ENCODE measurements at regions not wholly inside any gene's neighbourhood (a gene's known extent, or its start where the extent isn't known, plus 50 kb on each side); places are given as distances from the start of the nearest gene placed in this dataset.

- TF ChIP-seq YY1 (IDR thresholded peaks at IDR 0.05; ENCODE audit: insufficient read depth, insufficient read length) (no peak), ZNF274 (IDR thresholded peaks at IDR 0.05; ENCODE audit: low read depth, low read length) (no peak), SUZ12 (IDR thresholded peaks at IDR 0.05; ENCODE audit: extremely low read depth, insufficient read depth, insufficient read length) (no peak)
- Histone ChIP-seq H3K27me3 (ENCODE audit: insufficient read depth, insufficient read length) (no peaks in the 10 kb centered on the region), H3K36me3 (ENCODE audit: insufficient read depth, insufficient read length, low read length) (no peaks in the 10 kb centered on the region), H3K4me1 (ENCODE audit: insufficient read depth, insufficient read length) (peaks cover 2% of the 10 kb centered on the region), H3K4me3 (ENCODE audit: insufficient read length, low read depth) (no peak overlapping the region), H3K9ac (ENCODE audit: insufficient read length, low read depth) (no peak overlapping the region), H3K9me3 (ENCODE audit: insufficient read depth, low read length) (peaks cover 22% of the 10 kb centered on the region; the same call in 1 of the 2 replicates)
- no peak for DNase-seq (ENCODE audit: low read depth, low spot score)
These were observed 378.3 kb downstream of the BCL11B start for GRCh38 chr14:98893675-98894074.

- TF ChIP-seq YY1 (IDR thresholded peaks at IDR 0.05; ENCODE audit: insufficient read depth, insufficient read length) (no peak), SUZ12 (IDR thresholded peaks at IDR 0.05; ENCODE audit: extremely low read depth, insufficient read depth, insufficient read length) (no peak), ZNF274 (IDR thresholded peaks at IDR 0.05; ENCODE audit: low read depth, low read length) (no peak)
- DNase-seq (ENCODE audit: low read depth, low spot score), result no peak
- H3K27me3 ChIP-seq (ENCODE audit: insufficient read depth, insufficient read length), result no peaks in the 10 kb centered on the region
- H3K4me1 ChIP-seq (ENCODE audit: insufficient read depth, insufficient read length), result peaks cover 3% of the 10 kb centered on the region
- H3K36me3 ChIP-seq (ENCODE audit: insufficient read depth, insufficient read length, low read length), result no peaks in the 10 kb centered on the region
- no peak overlapping the region for H3K9ac ChIP-seq (ENCODE audit: insufficient read length, low read depth)
- H3K4me3 ChIP-seq (ENCODE audit: insufficient read length, low read depth), result no peak overlapping the region
- peaks cover 15% of the 10 kb centered on the region; the same call in 1 of the 2 replicates for H3K9me3 ChIP-seq (ENCODE audit: insufficient read depth, low read length)
These were observed 377.4 kb downstream of the BCL11B start for GRCh38 chr14:98894600-98894999.

GRCh38 chr14:98896449-98896848, 375.5 kb downstream of the BCL11B start:
- no peak for TF ChIP-seq ZNF274 (IDR thresholded peaks at IDR 0.05; ENCODE audit: low read depth, low read length)
- no peak overlapping the region for H3K9ac ChIP-seq (ENCODE audit: insufficient read length, low read depth)
- H3K9me3 ChIP-seq (ENCODE audit: insufficient read depth, low read length), result peaks cover 10% of the 10 kb centered on the region; the same call in 1 of the 2 replicates
- H3K4me3 ChIP-seq (ENCODE audit: insufficient read length, low read depth), result no peak overlapping the region
- no peak for DNase-seq (ENCODE audit: low read depth, low spot score)
- no peaks in the 10 kb centered on the region for H3K36me3 ChIP-seq (ENCODE audit: insufficient read depth, insufficient read length, low read length)
- no peaks in the 10 kb centered on the region for H3K27me3 ChIP-seq (ENCODE audit: insufficient read depth, insufficient read length)
- H3K4me1 ChIP-seq (ENCODE audit: insufficient read depth, insufficient read length), result peaks cover 3% of the 10 kb centered on the region

- peaks cover 10% of the 10 kb centered on the region; the same call in 1 of the 2 replicates for H3K9me3 ChIP-seq (ENCODE audit: insufficient read depth, low read length)
These were observed 374.2 kb downstream of the BCL11B start for GRCh38 chr14:98897605-98898309.

GRCh38 chr14:98899441-98899840, 372.6 kb downstream of the BCL11B start:
- TF ChIP-seq YY1 (IDR thresholded peaks at IDR 0.05; ENCODE audit: insufficient read depth, insufficient read length) (no peak), SUZ12 (IDR thresholded peaks at IDR 0.05; ENCODE audit: extremely low read depth, insufficient read depth, insufficient read length) (no peak), ZNF274 (IDR thresholded peaks at IDR 0.05; ENCODE audit: low read depth, low read length) (no peak)

More at GRCh38 chr14:98897605-98898309, 374.2 kb downstream of the BCL11B start:
- H3K4me1 ChIP-seq (ENCODE audit: insufficient read depth, insufficient read length), result peaks cover 3% of the 10 kb centered on the region
- no peaks in the 10 kb centered on the region for H3K27me3 ChIP-seq (ENCODE audit: insufficient read depth, insufficient read length)
- no peaks in the 10 kb centered on the region for H3K36me3 ChIP-seq (ENCODE audit: insufficient read depth, insufficient read length, low read length)
- H3K9ac ChIP-seq (ENCODE audit: insufficient read length, low read depth), result no peak overlapping the region
- no peak for DNase-seq (ENCODE audit: low read depth, low spot score)
- TF ChIP-seq YY1 (IDR thresholded peaks at IDR 0.05; ENCODE audit: insufficient read depth, insufficient read length), result no peak
- TF ChIP-seq ZNF274 (IDR thresholded peaks at IDR 0.05; ENCODE audit: low read depth, low read length), result no peak
- no peak for TF ChIP-seq SUZ12 (IDR thresholded peaks at IDR 0.05; ENCODE audit: extremely low read depth, insufficient read depth, insufficient read length)
- H3K4me3 ChIP-seq (ENCODE audit: insufficient read length, low read depth), result no peak overlapping the region

GRCh38 chr14:98900236-98900635, 371.8 kb downstream of the BCL11B start:
- no peak for DNase-seq (ENCODE audit: low read depth, low spot score)
- Histone ChIP-seq H3K36me3 (ENCODE audit: insufficient read depth, insufficient read length, low read length) (no peaks in the 10 kb centered on the region), H3K9ac (ENCODE audit: insufficient read length, low read depth) (no peak overlapping the region), H3K27me3 (ENCODE audit: insufficient read depth, insufficient read length) (no peaks in the 10 kb centered on the region), H3K4me3 (ENCODE audit: insufficient read length, low read depth) (no peak overlapping the region), H3K9me3 (ENCODE audit: insufficient read depth, low read length) (0 out of 2 replicates have a peak, but pooled peaks cover 10% of the 10 kb centered on the region), H3K4me1 (ENCODE audit: insufficient read depth, insufficient read length) (peaks cover 5% of the 10 kb centered on the region)
- TF ChIP-seq SUZ12 (IDR thresholded peaks at IDR 0.05; ENCODE audit: extremely low read depth, insufficient read depth, insufficient read length), result no peak
- TF ChIP-seq ZNF274 (IDR thresholded peaks at IDR 0.05; ENCODE audit: low read depth, low read length), result no peak
- no peak for TF ChIP-seq YY1 (IDR thresholded peaks at IDR 0.05; ENCODE audit: insufficient read depth, insufficient read length)

More at GRCh38 chr14:98899441-98899840, 372.6 kb downstream of the BCL11B start:
- H3K4me1 ChIP-seq (ENCODE audit: insufficient read depth, insufficient read length), result peaks cover 3% of the 10 kb centered on the region
- no peaks in the 10 kb centered on the region for H3K27me3 ChIP-seq (ENCODE audit: insufficient read depth, insufficient read length)
- H3K4me3 ChIP-seq (ENCODE audit: insufficient read length, low read depth), result no peak overlapping the region
- H3K9ac ChIP-seq (ENCODE audit: insufficient read length, low read depth), result no peak overlapping the region
- H3K9me3 ChIP-seq (ENCODE audit: insufficient read depth, low read length), result 0 out of 2 replicates have a peak, but pooled peaks cover 10% of the 10 kb centered on the region
- H3K36me3 ChIP-seq (ENCODE audit: insufficient read depth, insufficient read length, low read length), result no peaks in the 10 kb centered on the region
- no peak for DNase-seq (ENCODE audit: low read depth, low spot score)

- DNase-seq (ENCODE audit: low read depth, low spot score), result no peak
- no peak overlapping the region for H3K9ac ChIP-seq (ENCODE audit: insufficient read length, low read depth)
- H3K9me3 ChIP-seq (ENCODE audit: insufficient read depth, low read length), result 0 out of 2 replicates have a peak, but pooled peaks cover 10% of the 10 kb centered on the region
- TF ChIP-seq SUZ12 (IDR thresholded peaks at IDR 0.05; ENCODE audit: extremely low read depth, insufficient read depth, insufficient read length), result no peak
- no peak for TF ChIP-seq YY1 (IDR thresholded peaks at IDR 0.05; ENCODE audit: insufficient read depth, insufficient read length)
- no peak for TF ChIP-seq ZNF274 (IDR thresholded peaks at IDR 0.05; ENCODE audit: low read depth, low read length)
- H3K4me1 ChIP-seq (ENCODE audit: insufficient read depth, insufficient read length), result peaks cover 5% of the 10 kb centered on the region
- H3K4me3 ChIP-seq (ENCODE audit: insufficient read length, low read depth), result no peak overlapping the region
- H3K36me3 ChIP-seq (ENCODE audit: insufficient read depth, insufficient read length, low read length), result no peaks in the 10 kb centered on the region
- no peaks in the 10 kb centered on the region for H3K27me3 ChIP-seq (ENCODE audit: insufficient read depth, insufficient read length)
These were observed 371.2 kb downstream of the BCL11B start for GRCh38 chr14:98900798-98901197.
